ENCODE measurements at regions not wholly inside any gene's neighbourhood (a gene's known extent, or its start where the extent isn't known, plus 50 kb on each side); places are given as distances from the start of the nearest gene placed in this dataset.
"Not testable (repeated sequence)": the region's sequence is repeated elsewhere in the genome, so short reads cannot be mapped to it uniquely, and the experiment has no call there.

DNA sequence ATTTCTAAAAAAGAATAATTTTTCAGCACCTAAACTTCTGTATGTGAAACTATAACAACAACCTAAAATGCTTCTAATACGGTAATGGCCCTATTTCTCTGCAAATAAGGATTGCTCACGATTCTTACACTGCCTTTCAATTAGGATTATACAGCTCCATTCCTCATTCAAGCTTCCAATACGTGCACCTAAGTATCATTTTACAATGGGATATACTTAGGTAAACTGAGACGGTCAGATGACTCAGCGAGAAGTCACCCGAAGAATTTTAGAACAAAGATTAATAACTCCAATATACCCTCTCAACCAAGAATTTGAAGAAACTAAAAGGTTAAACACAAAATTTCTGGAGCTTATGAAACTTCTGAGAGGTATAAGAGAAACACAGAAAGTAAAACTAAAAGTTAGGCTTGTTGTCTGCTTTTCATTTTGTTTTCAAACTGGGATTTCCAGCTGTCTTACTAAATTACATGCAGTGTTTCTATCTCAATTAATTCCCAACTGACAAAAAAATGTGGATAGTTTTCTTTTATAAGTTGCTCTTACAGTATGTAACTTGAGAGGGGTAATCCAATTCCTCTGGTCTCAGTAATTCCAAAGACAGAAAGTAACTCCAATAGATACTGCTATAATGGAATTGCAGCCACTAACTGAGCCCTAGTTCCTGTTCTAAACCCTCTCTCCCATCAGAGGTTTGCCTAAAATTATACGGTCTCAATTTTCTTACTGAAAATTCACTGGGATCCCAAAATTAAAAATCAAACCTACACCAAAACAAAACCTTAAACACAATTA lies 69.9 kb upstream of the NBPF20 start:
- H3K9me3 ChIP-seq (ENCODE audit: low read depth, low read length); DNase-seq (ENCODE audit: insufficient read length, low spot score, missing footprints); H3K4me3 ChIP-seq (ENCODE audit: insufficient read depth, low read length); H3K79me2 ChIP-seq (ENCODE audit: insufficient read depth, low read length); H2AFZ ChIP-seq (ENCODE audit: low read length); H4K20me1 ChIP-seq (ENCODE audit: insufficient read depth, low read length); H3K27me3 ChIP-seq (ENCODE audit: insufficient read depth, low read length); H3K36me3 ChIP-seq (ENCODE audit: insufficient read depth, low read length); H3K4me2 ChIP-seq (ENCODE audit: insufficient read depth, low read length); H3K27ac ChIP-seq (ENCODE audit: low read depth, low read length); H3K4me1 ChIP-seq (ENCODE audit: insufficient read depth, low read length): not testable (repeated sequence)

DNA sequence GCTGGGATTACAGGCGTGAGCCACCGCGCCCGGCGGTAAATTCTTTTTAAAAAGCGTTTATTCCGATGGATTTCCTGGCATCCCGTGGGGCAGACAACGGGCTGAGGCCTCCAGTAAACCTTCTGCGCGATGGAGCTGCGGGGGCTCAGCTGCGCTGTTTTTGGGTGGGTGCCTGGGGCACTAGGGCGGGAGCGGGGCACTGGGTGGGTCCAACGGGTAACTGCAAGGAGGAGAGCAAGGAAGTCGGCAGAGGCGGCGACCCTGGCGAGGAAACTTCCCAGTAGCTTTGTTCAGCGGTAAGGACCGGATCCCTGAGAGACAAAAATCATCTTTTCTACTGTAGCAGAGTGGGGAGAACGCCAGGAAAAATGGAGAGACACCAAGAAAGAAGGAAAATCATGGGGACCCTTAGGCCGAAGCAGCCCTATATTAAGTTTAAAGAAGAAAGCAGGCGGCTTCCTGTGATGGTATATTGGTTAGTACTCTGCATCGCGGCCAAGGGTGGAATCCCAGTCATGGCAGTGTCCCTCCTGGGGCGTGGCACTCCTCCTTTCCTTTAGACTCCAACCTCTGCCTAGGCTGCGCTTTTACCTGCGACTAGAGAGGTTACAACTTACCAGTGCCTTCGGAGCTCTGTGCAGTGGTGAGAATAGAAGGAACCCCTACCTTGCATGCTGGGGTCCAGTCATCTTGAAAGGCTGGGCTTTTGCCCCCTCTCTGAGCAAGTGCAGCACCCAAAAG lies 63.0 kb upstream of the NBPF20 start:
- not testable (repeated sequence) for H3K4me2 ChIP-seq (ENCODE audit: insufficient read depth, low read length); H2AFZ ChIP-seq (ENCODE audit: low read length); H3K36me3 ChIP-seq (ENCODE audit: insufficient read depth, low read length); H3K9me3 ChIP-seq (ENCODE audit: low read depth, low read length); H3K27ac ChIP-seq (ENCODE audit: low read depth, low read length); H3K27me3 ChIP-seq (ENCODE audit: insufficient read depth, low read length); H3K4me1 ChIP-seq (ENCODE audit: insufficient read depth, low read length); H4K20me1 ChIP-seq (ENCODE audit: insufficient read depth, low read length); DNase-seq (ENCODE audit: insufficient read length, low spot score, missing footprints); H3K79me2 ChIP-seq (ENCODE audit: insufficient read depth, low read length); H3K4me3 ChIP-seq (ENCODE audit: insufficient read depth, low read length)

DNA sequence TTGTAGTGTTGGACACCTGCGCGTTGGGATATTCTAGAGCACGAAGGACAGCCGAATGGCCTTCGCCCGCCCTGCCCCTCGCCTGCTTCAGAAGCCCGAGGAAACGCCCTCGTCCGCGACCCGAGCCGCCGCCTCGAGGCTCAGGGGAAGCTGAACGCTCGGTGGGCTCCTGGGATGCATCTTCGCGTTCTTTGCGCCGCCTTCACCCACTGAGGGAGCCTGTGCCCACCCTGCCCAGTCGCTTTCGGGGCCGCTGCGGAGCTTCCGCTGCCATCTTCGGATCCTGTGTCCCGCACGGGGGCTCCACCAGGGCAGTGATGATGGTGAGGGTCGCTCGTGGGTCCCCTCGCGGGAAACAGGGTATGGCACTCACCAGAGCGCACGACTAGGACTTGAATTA lies 61.8 kb upstream of the NBPF20 start:
- H3K27me3 ChIP-seq (ENCODE audit: insufficient read depth, low read length); H3K27ac ChIP-seq (ENCODE audit: low read depth, low read length); H4K20me1 ChIP-seq (ENCODE audit: insufficient read depth, low read length); H3K79me2 ChIP-seq (ENCODE audit: insufficient read depth, low read length); H2AFZ ChIP-seq (ENCODE audit: low read length); H3K9me3 ChIP-seq (ENCODE audit: low read depth, low read length); H3K4me1 ChIP-seq (ENCODE audit: insufficient read depth, low read length); DNase-seq (ENCODE audit: insufficient read length, low spot score, missing footprints); H3K36me3 ChIP-seq (ENCODE audit: insufficient read depth, low read length): not testable (repeated sequence)
- H3K4me3 ChIP-seq (ENCODE audit: insufficient read depth, low read length) = peak overlapping the region; percentile 55
- H3K4me2 ChIP-seq (ENCODE audit: insufficient read depth, low read length) = peak overlapping the region; percentile 64

DNA sequence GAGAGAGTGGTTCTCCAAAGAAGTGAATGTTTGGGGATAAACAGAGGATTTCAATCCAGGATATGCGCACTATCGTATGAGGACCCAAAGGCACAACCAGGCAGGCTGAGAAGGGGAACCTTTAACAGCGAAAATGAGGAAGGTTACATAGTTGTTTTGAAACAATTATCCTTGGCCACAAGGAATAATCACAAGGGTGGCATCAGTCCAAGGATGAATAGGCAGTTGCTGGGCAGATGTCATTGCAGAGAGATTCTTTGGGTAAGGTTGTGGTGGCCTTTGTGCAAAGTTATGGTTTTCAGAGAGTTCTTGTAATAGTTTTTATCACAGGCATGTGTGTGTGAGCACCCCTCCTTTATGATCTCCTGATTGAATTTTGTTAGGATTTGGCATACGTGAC lies 58.9 kb upstream of the NBPF20 start:
- not testable (repeated sequence) for DNase-seq (ENCODE audit: insufficient read length, low spot score, missing footprints); H3K4me3 ChIP-seq (ENCODE audit: insufficient read depth, low read length); H3K27me3 ChIP-seq (ENCODE audit: insufficient read depth, low read length); H3K9me3 ChIP-seq (ENCODE audit: low read depth, low read length); H3K79me2 ChIP-seq (ENCODE audit: insufficient read depth, low read length); H2AFZ ChIP-seq (ENCODE audit: low read length); H4K20me1 ChIP-seq (ENCODE audit: insufficient read depth, low read length); H3K27ac ChIP-seq (ENCODE audit: low read depth, low read length); H3K4me2 ChIP-seq (ENCODE audit: insufficient read depth, low read length); H3K36me3 ChIP-seq (ENCODE audit: insufficient read depth, low read length); H3K4me1 ChIP-seq (ENCODE audit: insufficient read depth, low read length)

DNA sequence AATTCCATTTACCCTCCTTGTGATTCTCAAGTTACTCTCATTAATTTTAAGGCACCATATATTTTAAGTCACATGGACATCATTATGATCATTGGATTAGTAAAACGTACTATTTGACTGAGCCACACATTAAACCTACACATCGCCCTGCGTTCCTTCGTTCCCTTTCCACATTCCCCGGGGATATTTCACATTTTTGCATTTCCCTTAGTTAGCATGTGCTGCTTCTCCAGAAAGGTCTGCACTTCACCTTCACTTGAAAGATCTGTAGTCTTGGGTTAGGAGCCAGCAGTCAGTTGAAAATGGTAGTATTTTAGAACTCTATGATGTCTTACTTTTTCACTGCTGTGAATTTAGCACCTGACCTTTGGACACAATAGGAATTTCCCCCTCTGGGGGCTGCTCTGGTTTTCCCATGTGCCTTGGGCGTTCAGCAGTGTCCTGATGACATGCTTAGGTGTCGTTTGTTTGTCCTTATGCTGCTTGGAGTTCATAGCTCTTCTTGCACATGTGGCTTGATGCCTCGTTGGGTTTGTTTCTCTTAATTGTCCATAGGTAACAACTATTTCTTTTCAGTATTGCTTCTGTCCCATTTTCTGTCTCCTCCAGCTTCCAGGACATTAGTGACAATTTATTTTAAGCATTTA lies 56.9 kb upstream of the NBPF20 start:
- not testable (repeated sequence) for H3K79me2 ChIP-seq (ENCODE audit: insufficient read depth, low read length); H3K4me2 ChIP-seq (ENCODE audit: insufficient read depth, low read length); H3K27ac ChIP-seq (ENCODE audit: low read depth, low read length); H4K20me1 ChIP-seq (ENCODE audit: insufficient read depth, low read length); DNase-seq (ENCODE audit: insufficient read length, low spot score, missing footprints); H2AFZ ChIP-seq (ENCODE audit: low read length); H3K9me3 ChIP-seq (ENCODE audit: low read depth, low read length); H3K36me3 ChIP-seq (ENCODE audit: insufficient read depth, low read length); H3K4me1 ChIP-seq (ENCODE audit: insufficient read depth, low read length); H3K27me3 ChIP-seq (ENCODE audit: insufficient read depth, low read length); H3K4me3 ChIP-seq (ENCODE audit: insufficient read depth, low read length)

DNA sequence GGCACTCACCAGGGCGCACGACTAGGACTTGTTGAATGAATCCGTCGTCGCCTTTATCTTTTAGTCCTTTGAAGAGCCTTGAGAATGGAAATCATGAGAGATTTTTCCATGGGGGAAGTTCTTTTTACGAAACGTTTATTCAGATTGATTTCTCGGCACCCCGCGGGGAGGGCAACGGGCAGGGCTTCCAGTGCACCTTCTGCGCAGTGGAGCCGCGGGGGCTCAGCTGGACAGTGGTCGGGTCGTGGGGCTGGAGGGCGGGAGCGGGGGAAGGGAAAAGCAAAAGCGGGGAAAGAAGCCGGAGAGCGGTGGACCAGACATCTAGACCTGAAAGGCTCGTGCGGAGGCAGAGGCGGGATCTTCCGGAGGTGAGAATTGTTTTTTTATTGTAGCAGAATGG lies 50.6 kb upstream of the NBPF20 start:
- not testable (repeated sequence) for H3K27ac ChIP-seq (ENCODE audit: low read depth, low read length); H3K36me3 ChIP-seq (ENCODE audit: insufficient read depth, low read length); H2AFZ ChIP-seq (ENCODE audit: low read length); H4K20me1 ChIP-seq (ENCODE audit: insufficient read depth, low read length); H3K79me2 ChIP-seq (ENCODE audit: insufficient read depth, low read length); H3K4me1 ChIP-seq (ENCODE audit: insufficient read depth, low read length); DNase-seq (ENCODE audit: insufficient read length, low spot score, missing footprints); H3K27me3 ChIP-seq (ENCODE audit: insufficient read depth, low read length); H3K9me3 ChIP-seq (ENCODE audit: low read depth, low read length)
- Histone ChIP-seq H3K4me2 (ENCODE audit: insufficient read depth, low read length) (peak overlapping the region; percentile 55), H3K4me3 (ENCODE audit: insufficient read depth, low read length) (peak overlapping the region; percentile 55)

DNA sequence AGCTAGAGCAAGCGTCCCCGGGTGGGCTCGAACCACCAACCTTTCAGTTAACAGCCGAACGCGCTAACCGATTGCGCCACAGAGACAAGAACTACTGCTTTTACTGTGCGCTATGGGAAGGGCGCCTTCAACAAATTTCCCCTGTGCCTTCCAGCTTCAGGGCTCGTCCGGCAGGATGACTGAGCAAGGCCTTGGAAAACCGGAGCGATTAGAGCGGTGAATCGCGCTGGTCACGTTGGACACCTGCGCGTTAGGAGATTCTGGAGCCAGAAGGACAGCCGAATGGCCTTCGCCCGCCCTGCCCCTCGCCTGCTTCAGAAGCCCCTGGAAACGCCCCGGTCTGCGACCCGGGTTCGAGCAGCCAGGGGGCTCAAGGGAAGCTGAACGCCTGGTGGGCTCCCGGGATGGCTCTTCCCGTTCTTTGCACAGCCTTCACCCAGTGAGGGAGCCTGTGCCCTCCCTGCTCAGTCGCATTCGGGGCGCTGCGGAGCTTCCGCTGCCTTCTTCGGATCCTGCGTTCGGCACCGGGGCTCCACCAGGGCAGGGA lies 50.0 kb upstream of the NBPF20 start:
- not testable (repeated sequence) for H3K27ac ChIP-seq (ENCODE audit: low read depth, low read length); H3K9me3 ChIP-seq (ENCODE audit: low read depth, low read length); H2AFZ ChIP-seq (ENCODE audit: low read length); DNase-seq (ENCODE audit: insufficient read length, low spot score, missing footprints); H4K20me1 ChIP-seq (ENCODE audit: insufficient read depth, low read length); H3K27me3 ChIP-seq (ENCODE audit: insufficient read depth, low read length); H3K79me2 ChIP-seq (ENCODE audit: insufficient read depth, low read length); H3K4me1 ChIP-seq (ENCODE audit: insufficient read depth, low read length); H3K36me3 ChIP-seq (ENCODE audit: insufficient read depth, low read length)
- H3K4me3 ChIP-seq (ENCODE audit: insufficient read depth, low read length) = peak overlapping the region; percentile 55
- peak overlapping the region; percentile 39 for H3K4me2 ChIP-seq (ENCODE audit: insufficient read depth, low read length)

All from osteoblast (primary cell).